NB4 (cell line): ENCODE measurements at regions not wholly inside any gene's neighbourhood (a gene's known extent, or its start where the extent isn't known, plus 50 kb on each side); places are given as distances from the start of the nearest gene placed in this dataset.

Experiments
- MYC ChIP-seq: IDR thresholded peaks from 2 replicates; pipeline ENCODE4 v1.6.1; 2011; ENCODE audit warnings: low read depth, low read length
- POLR2A ChIP-seq: IDR thresholded peaks from 2 replicates; pipeline ENCODE4 v1.6.1; 2011; ENCODE audit warnings: mild to moderate bottlenecking; ENCODE audit not compliant: insufficient read length; ENCODE audit errors: extremely low read depth
- TF ChIP-seq, protein P1 (sequence below): IDR thresholded peaks from one replicate; pipeline ENCODE4 v1.5.1; 2012; ENCODE audit warnings: low read depth, low read length
- TF ChIP-seq, protein P2 (sequence below): IDR thresholded peaks from 2 replicates; pipeline ENCODE4 v1.6.1; 2011; ENCODE audit warnings: low read depth, low read length

DNA sequence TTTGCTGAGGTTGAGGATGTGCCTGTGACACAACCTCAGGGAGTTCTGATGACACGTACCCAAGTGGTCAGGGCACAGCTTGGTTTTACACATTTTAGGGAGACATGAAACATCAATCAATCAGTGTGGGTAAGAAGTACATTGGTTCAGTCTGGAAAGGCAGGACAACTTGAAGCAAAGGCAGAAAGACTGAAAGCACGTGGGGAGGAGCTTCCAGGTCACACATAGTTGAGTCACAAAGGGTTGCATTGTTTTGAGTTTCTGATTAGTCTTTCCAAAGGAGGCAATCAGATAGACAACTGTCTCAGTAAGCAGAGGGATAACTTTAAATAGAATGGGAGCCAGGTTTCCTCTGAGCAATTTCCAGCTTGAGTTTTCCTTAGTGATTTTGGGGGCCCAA is 1910.0 kb upstream of the AGA start:
- TF ChIP-seq POLR2A, result no peak
- TF ChIP-seq, protein P1, sequence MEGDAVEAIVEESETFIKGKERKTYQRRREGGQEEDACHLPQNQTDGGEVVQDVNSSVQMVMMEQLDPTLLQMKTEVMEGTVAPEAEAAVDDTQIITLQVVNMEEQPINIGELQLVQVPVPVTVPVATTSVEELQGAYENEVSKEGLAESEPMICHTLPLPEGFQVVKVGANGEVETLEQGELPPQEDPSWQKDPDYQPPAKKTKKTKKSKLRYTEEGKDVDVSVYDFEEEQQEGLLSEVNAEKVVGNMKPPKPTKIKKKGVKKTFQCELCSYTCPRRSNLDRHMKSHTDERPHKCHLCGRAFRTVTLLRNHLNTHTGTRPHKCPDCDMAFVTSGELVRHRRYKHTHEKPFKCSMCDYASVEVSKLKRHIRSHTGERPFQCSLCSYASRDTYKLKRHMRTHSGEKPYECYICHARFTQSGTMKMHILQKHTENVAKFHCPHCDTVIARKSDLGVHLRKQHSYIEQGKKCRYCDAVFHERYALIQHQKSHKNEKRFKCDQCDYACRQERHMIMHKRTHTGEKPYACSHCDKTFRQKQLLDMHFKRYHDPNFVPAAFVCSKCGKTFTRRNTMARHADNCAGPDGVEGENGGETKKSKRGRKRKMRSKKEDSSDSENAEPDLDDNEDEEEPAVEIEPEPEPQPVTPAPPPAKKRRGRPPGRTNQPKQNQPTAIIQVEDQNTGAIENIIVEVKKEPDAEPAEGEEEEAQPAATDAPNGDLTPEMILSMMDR, result no peak
- no peak for TF ChIP-seq MYC
- TF ChIP-seq, protein P2, sequence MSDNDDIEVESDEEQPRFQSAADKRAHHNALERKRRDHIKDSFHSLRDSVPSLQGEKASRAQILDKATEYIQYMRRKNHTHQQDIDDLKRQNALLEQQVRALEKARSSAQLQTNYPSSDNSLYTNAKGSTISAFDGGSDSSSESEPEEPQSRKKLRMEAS, result no peak
